Upper lobe of right lung (tissue), 1 donor: ENCODE measurements at regions not wholly inside any gene's neighbourhood (a gene's known extent, or its start where the extent isn't known, plus 50 kb on each side); places are given as distances from the start of the nearest gene placed in this dataset.
A peak's percentile ranks its signal among the peaks of the same experiment; 100 is the strongest.
"Not testable (repeated sequence)": the region's sequence is repeated elsewhere in the genome, so short reads cannot be mapped to it uniquely, and the experiment has no call there.

ENCODE experiments used
- ATAC-seq: fragments of 200-7000 bp; cut with Tn5 transposase; one replicate; pipeline ENCODE4 v1.9.1; 2020; ENCODE audit warnings: mild to moderate bottlenecking, moderate library complexity
- DNase-seq: peaks from one replicate; pipeline ENCODE4 v3.0.0-alpha.2; 2020
- H3K27ac ChIP-seq: fragments of 200-600 bp; one replicate; pipeline ENCODE4 v1.8.0; 2022
- H3K27me3 ChIP-seq: fragments of 200-600 bp; one replicate; pipeline ENCODE4 v1.8.0; 2022; ENCODE audit warnings: mild to moderate bottlenecking
- H3K36me3 ChIP-seq: fragments of 200-600 bp; one replicate; pipeline ENCODE4 v1.8.0; 2022
- H3K4me1 ChIP-seq: fragments of 200-600 bp; one replicate; pipeline ENCODE4 v1.8.0; 2022
- H3K4me3 ChIP-seq: fragments of 200-600 bp; one replicate; pipeline ENCODE4 v1.8.0; 2022; ENCODE audit warnings: mild to moderate bottlenecking
- H3K9me3 ChIP-seq: fragments of 200-600 bp; one replicate; pipeline ENCODE4 v1.8.0; 2022
- CTCF ChIP-seq: fragments of 200-600 bp; IDR thresholded peaks from one replicate; pipeline ENCODE4 v1.8.0; 2022; ENCODE audit warnings: antibody characterized with exemption
- intact Hi-C: fragments of 100-400 bp; cut with DNase I; formaldehyde crosslinking; loops from one replicate; pipeline ENCODE4 v1.11.0; 2022
- donor health status: DM: no; HTN: yes; CAD: no; lungs with severe emphysema.

GRCh38 chr5:67547682-67548081 is 351.1 kb upstream of the CD180 start:
- H3K27me3 ChIP-seq: no peaks in the 10 kb centered on the region
- TF ChIP-seq CTCF: no peak
- H3K36me3 ChIP-seq: no peaks in the 10 kb centered on the region
- no peak overlapping the region for H3K27ac ChIP-seq
- no peak overlapping the region for H3K4me3 ChIP-seq
- intact Hi-C loops: no loop called here
- ATAC-seq (no peak), DNase-seq (no peak)
- H3K4me1 ChIP-seq: peaks cover 7% of the 10 kb centered on the region
- no peaks in the 10 kb centered on the region for H3K9me3 ChIP-seq

- ATAC-seq: peak; percentile 34
- intact Hi-C loops, H3K4me1 ChIP-seq, H3K36me3 ChIP-seq, H3K27me3 ChIP-seq, H3K9me3 ChIP-seq, H3K4me3 ChIP-seq, H3K27ac ChIP-seq, DNase-seq: not testable (repeated sequence)
Observed at GRCh38 chr5:67544942-67545341, 348.3 kb upstream of the CD180 start.

GRCh38 chr5:67543720-67544270 is 347.2 kb upstream of the CD180 start:
- Histone ChIP-seq H3K27ac (no peak overlapping the region), H3K27me3 (no peaks in the 10 kb centered on the region), H3K9me3 (no peaks in the 10 kb centered on the region), H3K4me1 (peaks cover under 1% of the 10 kb centered on the region), H3K36me3 (no peaks in the 10 kb centered on the region), H3K4me3 (no peak overlapping the region)
- ATAC-seq (no peak), DNase-seq (no peak)
- TF ChIP-seq CTCF: no peak
- intact Hi-C loops: no loop called here

GRCh38 chr5:67542479-67542878 is 345.9 kb upstream of the CD180 start:
- Histone ChIP-seq H3K4me1 (peaks cover 5% of the 10 kb centered on the region), H3K27ac (no peak overlapping the region), H3K4me3 (no peak overlapping the region), H3K9me3 (no peaks in the 10 kb centered on the region), H3K27me3 (no peaks in the 10 kb centered on the region), H3K36me3 (no peaks in the 10 kb centered on the region)
- ATAC-seq (peak; percentile 48), DNase-seq (no peak)
- TF ChIP-seq CTCF: no peak
- intact Hi-C loops: no loop called here

GRCh38 chr5:67541875-67542274 is 345.3 kb upstream of the CD180 start:
- ATAC-seq (no peak), DNase-seq (no peak)
- no peak for TF ChIP-seq CTCF
- Histone ChIP-seq H3K4me3 (no peak overlapping the region), H3K27ac (no peak overlapping the region), H3K4me1 (peaks cover 11% of the 10 kb centered on the region), H3K9me3 (no peaks in the 10 kb centered on the region), H3K36me3 (no peaks in the 10 kb centered on the region), H3K27me3 (no peaks in the 10 kb centered on the region)
- intact Hi-C loops: no loop called here

- no peaks in the 10 kb centered on the region for H3K36me3 ChIP-seq
- peaks cover 15% of the 10 kb centered on the region for H3K4me1 ChIP-seq
- intact Hi-C loops: no loop called here
- no peak overlapping the region for H3K4me3 ChIP-seq
- H3K27me3 ChIP-seq: no peaks in the 10 kb centered on the region
- H3K9me3 ChIP-seq: no peaks in the 10 kb centered on the region
- DNase-seq: no peak
- TF ChIP-seq CTCF: no peak
- no peak for ATAC-seq
- peak overlapping the region; percentile 6 for H3K27ac ChIP-seq
Observed at GRCh38 chr5:67538855-67539506, 342.4 kb upstream of the CD180 start.
